T-cell (primary cell): ENCODE measurements at regions not wholly inside any gene's neighbourhood (a gene's known extent, or its start where the extent isn't known, plus 50 kb on each side); places are given as distances from the start of the nearest gene placed in this dataset.

ENCODE experiments used
- ATAC-seq, 4 experiments: fragments of 200-7000 bp in 3 of 4; fragments of 150-1000 bp in 1 of 4; cut with Tn5 transposase; replicated peaks in 1 of 4; 1 replicate in 3 of 4; 2 replicates in 1 of 4; pipeline ENCODE4 v1.10.0; 2021; ENCODE audit warnings: moderate library complexity in 3 of 4, mild to moderate bottlenecking in 2 of 4, moderate number of reproducible peaks in 1 of 4
- CTCF ChIA-PET, 2 donors: fragments of 300-600 bp; sonication (Branson Sonifier 250); formaldehyde crosslinking; loops; one replicate each; lab custom pipeline; 2022; ENCODE audit warnings: antibody characterized with exemption in 2 of 2; lab: Charles Lee
- POLR2A ChIA-PET, 2 donors: fragments of 300-600 bp; sonication (Branson Sonifier 250); formaldehyde crosslinking; loops; one replicate each; lab custom pipeline; 2022; ENCODE audit warnings: antibody characterized with exemption in 2 of 2; lab: Charles Lee
- DNase-seq, 35 experiments: peaks; one replicate each; pipeline versions ENCODE4 v3.0.0 to v3.0.0-alpha.2; 2013 to 2023
- H3K27ac ChIP-seq: one replicate; pipeline ENCODE4 v1.5.1; 2013; ENCODE audit warnings: low read length
- H3K27me3 ChIP-seq, 2 experiments: replicated peaks in 1 of 2; 1 replicate in 1 of 2; 2 replicates in 1 of 2; pipeline versions ENCODE4 v1.6.1 to v1.7.0; 2013; ENCODE audit warnings: low read length in 1 of 2, mixed read lengths in 1 of 2; ENCODE audit not compliant: control insufficient read depth in 2 of 2, insufficient read depth in 2 of 2; ENCODE audit errors: extremely low read depth in 1 of 2
- H3K36me3 ChIP-seq, 2 donors: 1 replicate in 1 of 2; 2 replicates in 1 of 2; pipeline versions ENCODE4 v1.6.1 to v1.7.0; 2013; ENCODE audit warnings: low read length in 1 of 2; ENCODE audit not compliant: control insufficient read depth in 2 of 2, insufficient read depth in 1 of 2; ENCODE audit errors: extremely low read depth in 1 of 2
- H3K4me1 ChIP-seq, 2 experiments: 1 replicate in 1 of 2; 2 replicates in 1 of 2; pipeline versions ENCODE4 v1.6.1 to v1.7.0; 2013; ENCODE audit warnings: low read length in 2 of 2, mixed read lengths in 1 of 2; ENCODE audit not compliant: insufficient read depth in 2 of 2, control insufficient read depth in 1 of 2; ENCODE audit errors: extremely low read depth in 1 of 2
- H3K4me3 ChIP-seq, 2 donors: 1 replicate in 1 of 2; 2 replicates in 1 of 2; pipeline versions ENCODE4 v1.5.1 to v1.7.0; 2013; ENCODE audit warnings: mild to moderate bottlenecking in 2 of 2, low read length in 1 of 2, moderate library complexity in 1 of 2; ENCODE audit not compliant: control insufficient read depth in 1 of 2; ENCODE audit errors: extremely low read depth in 1 of 2
- H3K9me3 ChIP-seq: 2 replicates; pipeline ENCODE4 v1.7.0; 2013
- H3K27ac Mint-ChIP-seq, 2 donors: one replicate each; pipeline ENCODE4 v1.8.0; 2020 to 2021; ENCODE audit warnings: mild to moderate bottlenecking in 2 of 2, mixed read lengths in 2 of 2
- H3K27me3 Mint-ChIP-seq, 2 donors: one replicate each; pipeline ENCODE4 v1.8.0; 2021 to 2022; ENCODE audit warnings: mixed read lengths in 2 of 2
- H3K36me3 Mint-ChIP-seq: one replicate; pipeline ENCODE4 v1.8.0; 2021; ENCODE audit warnings: mixed read lengths
- H3K4me1 Mint-ChIP-seq, 3 donors: one replicate each; pipeline ENCODE4 v1.8.0; 2020 to 2022; ENCODE audit warnings: mixed read lengths in 3 of 3, mild to moderate bottlenecking in 1 of 3
- H3K4me3 Mint-ChIP-seq, 3 donors: one replicate each; pipeline ENCODE4 v1.8.0; 2020 to 2022; ENCODE audit warnings: mild to moderate bottlenecking in 3 of 3, mixed read lengths in 3 of 3, moderate library complexity in 3 of 3
- H3K9me3 Mint-ChIP-seq, 3 donors: one replicate each; pipeline ENCODE4 v1.8.0; 2020 to 2022; ENCODE audit warnings: mixed read lengths in 3 of 3
- WGBS: methylation state at CpG from one replicate; pipeline ENCODE4 v1.1.5; 2013; ENCODE audit warnings: missing lambda C conversion rate; ENCODE audit not compliant: insufficient coverage; 5-methylcytosine and 5-hydroxymethylcytosine counted together

DNA sequence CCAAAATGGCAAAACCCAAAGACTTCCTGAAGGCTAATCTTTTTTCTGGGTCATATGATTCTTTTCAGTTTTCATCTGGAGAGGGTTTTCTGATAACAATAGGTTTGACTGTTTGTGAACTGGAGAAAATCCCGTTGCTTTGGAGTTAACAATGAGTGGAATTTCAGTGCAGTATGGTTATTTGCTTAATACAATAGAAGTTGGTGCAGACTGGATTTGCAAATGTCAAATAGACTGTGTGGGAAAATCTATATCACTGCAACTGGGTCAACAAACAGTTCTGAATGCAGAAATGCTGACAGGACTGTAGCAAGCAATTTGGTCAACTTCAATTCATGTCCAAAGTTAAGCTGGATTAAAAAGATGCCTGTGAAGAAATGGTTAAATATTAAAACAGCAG, 267.5 kb upstream of the ARGLU1 start:
- Histone ChIP-seq H3K9me3 (no peaks in the 10 kb centered on the region), H3K27ac (no peak overlapping the region), H3K36me3 (no peaks in the 10 kb centered on the region), H3K27me3 (no peaks in the 10 kb centered on the region), H3K4me1 (no peaks in the 10 kb centered on the region), H3K4me3 (no peak overlapping the region)
- Mint-ChIP-seq H3K27me3 (peaks cover 0 to 2% of the 10 kb centered on the region in 2 donors), H3K4me1 (no peaks in the 10 kb centered on the region), H3K9me3 (peaks cover 0 to 14% (median 3%) of the 10 kb centered on the region in 3 donors), H3K4me3 (no peak overlapping the region), H3K36me3 (no peaks in the 10 kb centered on the region), H3K27ac (no peak overlapping the region)
- ChIA-PET POLR2A (no interaction called here), CTCF (no interaction called here)
- ATAC-seq = no peak
- no peak for DNase-seq
- WGBS = 43% methylated on average over 1 of the region's 1 CpG

DNA sequence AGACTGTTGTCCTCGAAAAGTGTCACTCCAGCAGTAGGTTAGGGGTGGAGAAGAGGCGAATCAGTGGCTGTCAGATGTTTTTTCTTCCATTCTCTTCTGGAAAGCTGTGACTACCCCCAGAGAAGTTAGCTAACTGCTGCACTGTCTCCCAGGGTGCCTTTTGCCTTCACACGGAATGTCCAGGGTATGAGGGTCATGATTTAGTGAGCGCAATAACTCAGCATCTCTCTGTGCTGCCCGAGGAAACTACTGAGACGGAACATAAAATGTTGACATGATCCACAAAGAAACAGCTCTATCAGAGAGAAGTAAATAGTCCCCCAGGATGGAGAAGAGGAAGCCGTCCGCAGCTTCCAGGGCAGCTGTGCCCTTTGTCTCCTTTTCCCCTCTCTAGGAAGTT, 254.0 kb upstream of the ARGLU1 start:
- Histone ChIP-seq H3K27me3 (no peaks in the 10 kb centered on the region), H3K4me3 (no peak overlapping the region), H3K27ac (no peak overlapping the region), H3K36me3 (no peaks in the 10 kb centered on the region), H3K9me3 (no peaks in the 10 kb centered on the region), H3K4me1 (no peaks in the 10 kb centered on the region)
- Mint-ChIP-seq H3K27me3 (no peaks in the 10 kb centered on the region), H3K9me3 (peaks cover 4 to 14% (median 11%) of the 10 kb centered on the region in 3 donors), H3K36me3 (no peaks in the 10 kb centered on the region), H3K27ac (no peak overlapping the region), H3K4me3 (no peak overlapping the region), H3K4me1 (no peaks in the 10 kb centered on the region)
- CTCF ChIA-PET = no interaction called here
- DNase-seq (no peak), ATAC-seq (no peak)
- POLR2A ChIA-PET = no interaction called here
- 73% methylated on average over 4 of the region's 8 CpGs for WGBS

DNA sequence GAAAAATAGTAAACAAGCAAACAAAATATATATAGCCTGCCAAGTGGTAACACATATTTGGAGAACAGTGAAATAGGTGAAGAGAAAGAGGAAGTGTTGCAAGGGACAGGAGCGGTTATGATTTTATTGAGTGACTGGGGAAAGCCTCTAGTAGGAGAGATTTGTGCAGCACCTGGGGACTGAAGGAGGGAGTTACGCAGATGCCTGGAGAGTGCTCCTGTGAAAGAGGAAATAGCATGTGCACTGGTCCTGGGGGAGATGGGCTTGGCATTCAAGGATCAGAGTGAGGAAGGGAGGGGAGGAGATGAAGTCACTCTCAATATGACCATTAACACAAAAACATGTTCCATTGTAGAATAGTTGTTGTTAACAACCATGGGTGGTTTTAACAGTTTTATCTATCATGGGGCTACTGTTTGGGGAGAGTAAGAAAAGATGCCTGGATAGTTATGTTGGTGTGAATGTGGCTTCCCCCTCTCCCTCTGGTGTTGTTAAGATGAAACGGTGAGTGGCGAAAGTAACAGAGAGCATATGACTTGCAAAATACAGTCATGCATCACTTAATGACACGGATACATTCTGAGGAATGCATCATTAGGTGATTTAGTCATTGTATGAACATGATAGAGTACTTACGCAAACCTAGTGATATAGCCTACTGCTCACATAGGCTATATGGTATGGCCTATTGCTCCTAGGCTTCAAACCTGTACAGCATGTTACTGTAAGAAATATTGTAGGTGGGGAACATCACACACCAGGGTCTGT, 251.7 kb upstream of the ARGLU1 start:
- no peak for DNase-seq
- no peaks in the 10 kb centered on the region for H3K4me1 Mint-ChIP-seq
- H3K9me3 Mint-ChIP-seq = peaks cover 3% of the 10 kb centered on the region in 3 donors

DNA sequence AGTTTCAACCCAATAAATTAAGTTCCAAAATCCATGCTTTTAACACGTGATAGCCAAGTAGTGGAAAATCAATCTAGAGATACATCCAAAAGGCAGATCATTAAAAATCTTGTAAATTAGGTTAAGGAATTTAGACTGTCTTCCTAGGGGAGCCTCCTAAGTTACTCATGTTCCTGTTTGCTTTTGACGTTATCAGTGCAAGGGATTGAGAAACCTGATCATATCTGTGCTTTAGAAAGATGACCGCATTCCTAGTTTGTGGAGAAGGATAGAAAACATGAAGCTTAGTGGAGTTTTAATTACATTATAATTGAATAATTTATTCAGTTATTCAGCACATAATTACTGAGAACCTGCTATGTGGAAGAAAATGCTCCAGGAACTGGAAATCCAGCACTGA, 251.0 kb upstream of the ARGLU1 start:
- no peak overlapping the region for H3K4me3 ChIP-seq
- H3K9me3 Mint-ChIP-seq = no peaks in the 10 kb centered on the region
- no peaks in the 10 kb centered on the region for H3K4me1 Mint-ChIP-seq
- WGBS = no CpG with 5 or more reads among the region's 3 CpGs
- no peaks in the 10 kb centered on the region for H3K9me3 ChIP-seq
- H3K27me3 Mint-ChIP-seq = no peaks in the 10 kb centered on the region
- DNase-seq (no peak), ATAC-seq (no peak)
- POLR2A ChIA-PET = no interaction called here
- no peaks in the 10 kb centered on the region for H3K36me3 Mint-ChIP-seq
- no peaks in the 10 kb centered on the region for H3K36me3 ChIP-seq
- no peak overlapping the region for H3K27ac ChIP-seq
- CTCF ChIA-PET = interaction anchor here in 1 of 2 donors (0.6 kb wide), 1 partner anchor 1233 kb away, joined by 3 read pairs; no protein-coding TSS in a partner anchor
- H3K4me1 ChIP-seq = no peaks in the 10 kb centered on the region
- no peak overlapping the region for H3K27ac Mint-ChIP-seq
- H3K4me3 Mint-ChIP-seq = no peak overlapping the region
- H3K27me3 ChIP-seq = no peaks in the 10 kb centered on the region

More for the DNA sequence above, 251.7 kb upstream of the ARGLU1 start:
- H3K4me3 Mint-ChIP-seq = no peak overlapping the region
- 53% methylated on average over 3 of the region's 6 CpGs for WGBS
- no peak overlapping the region for H3K27ac Mint-ChIP-seq
- ChIA-PET CTCF (interaction anchor here in 1 of 2 donors (0.6 kb wide), 1 partner anchor 1233 kb away, joined by 3 read pairs; no protein-coding TSS in a partner anchor), POLR2A (no interaction called here)
- Histone ChIP-seq H3K9me3 (no peaks in the 10 kb centered on the region), H3K36me3 (no peaks in the 10 kb centered on the region), H3K27me3 (no peaks in the 10 kb centered on the region), H3K4me3 (no peak overlapping the region), H3K4me1 (no peaks in the 10 kb centered on the region), H3K27ac (no peak overlapping the region)
- ATAC-seq = no peak
- no peaks in the 10 kb centered on the region for H3K36me3 Mint-ChIP-seq
- H3K27me3 Mint-ChIP-seq = no peaks in the 10 kb centered on the region

DNA sequence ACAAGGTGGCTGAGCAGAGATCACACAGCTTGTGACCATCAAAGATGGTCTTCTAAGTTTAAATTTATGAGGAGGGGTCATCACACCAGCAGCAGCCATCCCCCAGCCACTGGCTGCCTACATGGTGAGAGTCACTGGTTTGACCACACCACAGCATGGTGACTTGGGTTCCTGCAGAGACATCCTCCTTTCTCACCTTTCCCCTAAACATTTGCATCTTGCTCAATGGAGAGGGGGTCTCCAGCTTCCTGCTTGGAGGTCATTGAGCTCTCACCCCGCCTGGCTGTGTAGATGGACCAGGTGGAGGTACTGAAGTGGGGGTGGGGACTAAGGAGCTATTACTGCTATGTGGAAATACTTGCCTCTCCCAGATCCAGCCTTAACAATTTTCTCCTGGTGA, 247.6 kb upstream of the ARGLU1 start:
- ATAC-seq (no peak), DNase-seq (no peak)
- Histone ChIP-seq H3K27me3 (no peaks in the 10 kb centered on the region), H3K36me3 (no peaks in the 10 kb centered on the region), H3K4me1 (no peaks in the 10 kb centered on the region), H3K4me3 (no peak overlapping the region), H3K9me3 (no peaks in the 10 kb centered on the region), H3K27ac (no peak overlapping the region)
- WGBS = no CpG with 5 or more reads among the region's 1 CpG
- Mint-ChIP-seq H3K4me1 (no peaks in the 10 kb centered on the region), H3K27me3 (no peaks in the 10 kb centered on the region), H3K9me3 (no peaks in the 10 kb centered on the region), H3K4me3 (no peak overlapping the region), H3K36me3 (no peaks in the 10 kb centered on the region), H3K27ac (no peak overlapping the region)
- CTCF ChIA-PET = no interaction called here
- POLR2A ChIA-PET = no interaction called here

DNA sequence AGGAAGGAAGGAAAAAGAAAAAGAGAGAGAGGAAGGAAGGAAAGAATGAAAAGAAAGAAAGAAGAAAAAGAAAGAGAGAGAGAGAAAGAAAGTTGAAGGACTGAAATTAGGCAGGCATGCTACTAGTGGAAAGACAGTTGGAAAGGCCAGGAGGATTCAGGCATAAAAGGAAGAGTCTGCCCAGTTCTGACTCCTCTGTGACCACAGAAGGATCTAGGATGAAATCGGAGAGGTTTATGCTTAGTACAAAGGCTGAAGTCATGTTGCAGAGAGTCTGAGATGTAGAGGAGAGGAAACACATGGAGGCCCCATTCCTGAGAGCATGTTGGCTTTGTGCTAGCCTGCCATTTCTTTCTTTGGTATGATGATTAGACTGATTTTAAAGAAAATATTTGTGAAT, 246.5 kb upstream of the ARGLU1 start:
- Histone ChIP-seq H3K4me3 (no peak overlapping the region), H3K27ac (no peak overlapping the region), H3K36me3 (no peaks in the 10 kb centered on the region), H3K9me3 (no peaks in the 10 kb centered on the region), H3K4me1 (no peaks in the 10 kb centered on the region), H3K27me3 (no peaks in the 10 kb centered on the region)
- WGBS = no CpG with 5 or more reads among the region's 1 CpG
- ATAC-seq = no peak
- H3K4me1 Mint-ChIP-seq = no peaks in the 10 kb centered on the region
- H3K4me3 Mint-ChIP-seq = no peak overlapping the region
- H3K36me3 Mint-ChIP-seq = no peaks in the 10 kb centered on the region
- no peak overlapping the region for H3K27ac Mint-ChIP-seq
- H3K27me3 Mint-ChIP-seq = peaks cover 0 to 3% of the 10 kb centered on the region in 2 donors
- ChIA-PET CTCF (no interaction called here), POLR2A (no interaction called here)
- DNase-seq = no peak
- H3K9me3 Mint-ChIP-seq = no peaks in the 10 kb centered on the region
